SJSA1 (cell line): ENCODE measurements at regions not wholly inside any gene's neighbourhood (a gene's known extent, or its start where the extent isn't known, plus 50 kb on each side); places are given as distances from the start of the nearest gene placed in this dataset.

Experiments
- DNase-seq, 2 experiments: peaks; one replicate each; pipeline ENCODE4 v3.0.0-alpha.2; 2015 to 2020; ENCODE audit warnings: low spot score in 2 of 2, low read depth in 1 of 2
- H3K27ac ChIP-seq: fragments of 250-450 bp; sonication (Bioruptor Pico); 2 replicates; pipeline ENCODE4 v1.5.1; 2020; ENCODE audit warnings: mild to moderate bottlenecking, moderate library complexity
- H3K27me3 ChIP-seq: fragments of 250-450 bp; sonication (Bioruptor Pico); replicated peaks from 2 replicates; pipeline ENCODE4 v1.5.1; 2020; ENCODE audit warnings: mild to moderate bottlenecking, moderate library complexity
- H3K36me3 ChIP-seq: fragments of 250-450 bp; sonication (Bioruptor Pico); 2 replicates; pipeline ENCODE4 v1.5.1; 2020; ENCODE audit warnings: mild to moderate bottlenecking
- H3K4me1 ChIP-seq: fragments of 250-450 bp; sonication (Bioruptor Pico); replicated peaks from 2 replicates; pipeline ENCODE4 v1.6.1; 2021; ENCODE audit warnings: mild to moderate bottlenecking
- H3K4me3 ChIP-seq: fragments of 250-450 bp; sonication (Bioruptor Pico); 2 replicates; pipeline ENCODE4 v1.5.1; 2020; ENCODE audit warnings: mild to moderate bottlenecking
- H3K9me3 ChIP-seq: fragments of 250-450 bp; sonication (Bioruptor Pico); replicated peaks from 2 replicates; pipeline ENCODE4 v1.5.1; 2020; ENCODE audit warnings: mild to moderate bottlenecking

DNA sequence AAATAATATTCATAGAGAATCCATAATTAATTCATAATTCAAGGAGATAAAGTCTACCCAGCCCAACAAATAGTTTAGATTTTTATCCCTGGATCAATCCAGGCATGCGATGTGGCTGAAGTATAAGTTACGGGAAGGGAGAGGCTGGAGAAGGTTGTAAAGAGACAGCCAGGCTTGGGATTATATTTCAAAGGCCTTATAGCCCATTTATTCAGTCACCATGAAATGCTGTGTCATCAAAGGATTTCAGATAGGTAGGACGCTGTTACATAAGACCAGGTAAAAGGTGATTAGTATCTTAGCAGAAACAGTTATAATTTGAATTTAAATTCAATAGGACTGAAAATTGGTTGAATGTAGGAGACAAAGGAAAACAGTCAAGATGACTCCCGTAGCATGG lies 73.0 kb upstream of the NFKB1 start:
- Histone ChIP-seq H3K4me1 (peaks cover 10% of the 10 kb centered on the region), H3K4me3 (no peak overlapping the region), H3K36me3 (no peaks in the 10 kb centered on the region), H3K27ac (no peak overlapping the region; the same call in 1 of the 2 replicates), H3K9me3 (peaks cover 2% of the 10 kb centered on the region), H3K27me3 (no peaks in the 10 kb centered on the region)
- no peak for DNase-seq

DNA sequence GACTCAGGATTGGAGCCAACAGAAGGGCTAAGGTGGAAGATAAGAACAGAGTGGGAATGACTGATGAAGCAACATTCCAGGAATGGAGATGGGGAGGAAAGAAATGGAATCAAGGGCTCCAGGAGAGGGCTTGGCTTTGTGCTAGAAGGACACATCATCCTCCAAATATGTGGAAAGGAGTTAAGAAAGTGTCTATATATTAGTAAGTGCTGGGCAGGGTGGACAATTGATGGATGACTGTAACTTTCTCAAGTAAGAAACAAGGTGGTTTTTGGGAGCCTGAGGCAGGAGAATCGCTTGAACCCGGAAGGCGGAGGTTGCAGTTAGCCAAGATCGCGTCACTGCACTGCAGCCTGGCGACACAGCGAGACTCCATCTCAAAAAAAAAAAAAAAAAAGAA lies 71.6 kb upstream of the NFKB1 start:
- no peaks in the 10 kb centered on the region for H3K27me3 ChIP-seq
- no peak overlapping the region for H3K4me3 ChIP-seq
- H3K4me1 ChIP-seq: peaks cover 10% of the 10 kb centered on the region
- H3K27ac ChIP-seq: peak overlapping the region; percentile 82
- DNase-seq: peak; percentile 82 to 91
- no peaks in the 10 kb centered on the region; the same call in 1 of the 2 replicates for H3K9me3 ChIP-seq
- no peaks in the 10 kb centered on the region for H3K36me3 ChIP-seq

DNA sequence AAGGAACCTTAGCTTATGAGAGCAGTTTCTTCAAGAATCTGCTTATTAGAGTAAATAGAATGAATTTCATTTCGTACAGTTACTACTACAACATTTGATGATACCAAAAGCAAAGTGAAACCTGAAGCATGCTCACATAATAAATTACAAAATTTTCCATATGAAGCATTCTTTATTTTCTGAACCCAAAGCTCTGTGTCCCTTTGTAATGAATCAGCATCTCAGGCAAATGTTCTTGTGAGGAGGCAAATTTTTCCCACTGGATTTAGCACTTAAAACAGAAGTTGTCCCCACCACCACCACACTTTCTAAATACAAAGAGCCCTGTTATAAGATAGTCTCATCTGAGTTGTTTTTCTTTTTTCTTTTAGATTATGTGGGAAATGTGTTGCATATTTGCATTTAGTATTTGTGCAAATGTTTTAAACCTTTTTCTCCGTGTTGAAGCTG lies 70.7 kb upstream of the NFKB1 start:
- peak in 1 of 2 experiments; percentile 56 for DNase-seq
- Histone ChIP-seq H3K4me1 (peaks cover 10% of the 10 kb centered on the region), H3K27ac (peak overlapping the region; percentile 82)

GRCh38 chr4:102431608-102431961 lies 69.6 kb upstream of the NFKB1 start:
- no peak for DNase-seq
- H3K9me3 ChIP-seq: no peaks in the 10 kb centered on the region; the same call in 1 of the 2 replicates
- H3K36me3 ChIP-seq: no peaks in the 10 kb centered on the region
- peak overlapping the region; percentile 82; the same call in 1 of the 2 replicates for H3K27ac ChIP-seq
- no peaks in the 10 kb centered on the region for H3K27me3 ChIP-seq
- H3K4me3 ChIP-seq: peak overlapping the region; percentile 41
- peaks cover 10% of the 10 kb centered on the region for H3K4me1 ChIP-seq

More for the DNA sequence above, 70.7 kb upstream of the NFKB1 start:
- Histone ChIP-seq H3K4me3 (peak overlapping the region; percentile 41), H3K27me3 (no peaks in the 10 kb centered on the region), H3K9me3 (no peaks in the 10 kb centered on the region; the same call in 1 of the 2 replicates), H3K36me3 (no peaks in the 10 kb centered on the region)

GRCh38 chr4:102437111-102437510 lies 64.0 kb upstream of the NFKB1 start:
- Histone ChIP-seq H3K4me1 (peaks cover 26% of the 10 kb centered on the region), H3K9me3 (no peaks in the 10 kb centered on the region), H3K36me3 (no peaks in the 10 kb centered on the region), H3K27me3 (no peaks in the 10 kb centered on the region), H3K27ac (no peak overlapping the region), H3K4me3 (no peak overlapping the region)
- no peak for DNase-seq

DNA sequence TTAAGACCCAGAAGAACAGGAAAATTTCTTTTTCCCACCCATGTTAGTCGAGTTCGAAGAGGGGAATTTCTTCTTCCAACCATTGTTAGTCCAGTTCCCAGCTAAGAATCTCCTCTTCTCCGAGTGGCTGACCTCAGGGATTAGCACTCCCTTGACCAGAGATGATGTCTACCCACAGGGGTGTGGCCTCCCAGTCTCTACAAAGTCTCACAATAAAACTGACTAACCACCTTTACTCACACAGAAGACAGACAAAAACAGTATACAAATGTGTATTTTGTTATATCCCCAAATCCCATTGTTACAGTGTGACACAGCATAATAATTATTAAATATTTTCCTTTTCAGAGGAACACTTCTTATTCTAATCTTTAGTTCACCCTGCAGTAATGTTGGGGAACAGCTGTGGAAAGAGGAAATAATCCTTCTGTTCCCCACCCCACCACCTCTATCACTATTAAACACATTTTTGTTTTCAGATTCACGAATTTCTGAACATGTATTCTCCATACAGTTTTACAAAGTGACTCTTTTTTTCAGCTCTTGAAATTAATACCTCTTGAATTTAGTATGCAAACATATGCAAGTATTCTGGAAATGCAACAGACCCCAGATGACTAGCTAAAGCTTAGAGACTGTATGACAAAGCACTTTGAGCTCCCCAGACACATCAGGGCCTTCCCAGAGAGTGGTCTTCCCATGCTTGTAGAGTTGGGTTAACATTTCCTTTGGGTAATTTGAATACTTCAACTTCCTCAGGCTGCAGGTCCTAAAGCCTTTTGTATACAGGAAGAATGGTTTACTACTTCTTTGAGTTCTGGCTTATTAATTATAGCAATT lies 62.5 kb upstream of the NFKB1 start:
- no peaks in the 10 kb centered on the region for H3K27me3 ChIP-seq
- no peaks in the 10 kb centered on the region for H3K9me3 ChIP-seq
- no peak overlapping the region for H3K4me3 ChIP-seq
- H3K27ac ChIP-seq: peak overlapping the region; percentile 97
- peak; percentile 56 to 61 for DNase-seq
- H3K36me3 ChIP-seq: no peaks in the 10 kb centered on the region
- H3K4me1 ChIP-seq: peaks cover 26% of the 10 kb centered on the region

- peak overlapping the region; percentile 97 for H3K27ac ChIP-seq
- no peaks in the 10 kb centered on the region for H3K27me3 ChIP-seq
- H3K4me3 ChIP-seq: no peak overlapping the region
- peaks cover 26% of the 10 kb centered on the region for H3K4me1 ChIP-seq
- peak; percentile 48 to 91 for DNase-seq
- no peaks in the 10 kb centered on the region for H3K36me3 ChIP-seq
- no peaks in the 10 kb centered on the region for H3K9me3 ChIP-seq
Observed at GRCh38 chr4:102439236-102439614, 61.9 kb upstream of the NFKB1 start.

DNA sequence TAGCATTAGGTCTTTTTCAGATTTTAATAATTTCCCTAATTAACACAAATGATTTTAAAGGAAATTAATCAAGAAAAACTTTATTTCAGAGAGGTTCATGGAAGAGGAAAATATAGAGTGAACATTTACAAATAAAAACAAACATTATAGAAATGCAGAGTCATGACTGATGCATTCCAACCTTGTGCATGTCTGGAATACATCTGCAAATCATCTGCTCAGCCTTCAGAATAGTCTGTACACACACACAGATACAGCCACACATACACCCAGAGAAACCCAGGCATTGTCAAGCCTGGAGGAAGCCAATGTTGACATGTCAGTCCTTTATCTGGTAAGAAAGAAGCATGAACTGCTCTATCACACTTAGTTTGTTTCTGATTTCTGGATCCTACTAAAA lies 61.3 kb upstream of the NFKB1 start:
- peaks cover 26% of the 10 kb centered on the region for H3K4me1 ChIP-seq
- H3K36me3 ChIP-seq: no peaks in the 10 kb centered on the region
- no peak overlapping the region for H3K4me3 ChIP-seq
- peak; percentile 60 to 71 for DNase-seq
- no peaks in the 10 kb centered on the region for H3K27me3 ChIP-seq
- H3K27ac ChIP-seq: peak overlapping the region; percentile 97
- no peaks in the 10 kb centered on the region for H3K9me3 ChIP-seq

- H3K4me3 ChIP-seq: no peak overlapping the region
- no peak for DNase-seq
- no peaks in the 10 kb centered on the region for H3K27me3 ChIP-seq
- peak overlapping the region; percentile 97; the same call in 1 of the 2 replicates for H3K27ac ChIP-seq
- no peaks in the 10 kb centered on the region for H3K9me3 ChIP-seq
- H3K36me3 ChIP-seq: no peaks in the 10 kb centered on the region
- H3K4me1 ChIP-seq: peaks cover 26% of the 10 kb centered on the region
Observed at GRCh38 chr4:102440498-102440897, 60.7 kb upstream of the NFKB1 start.

GRCh38 chr4:102441978-102442911 lies 58.9 kb upstream of the NFKB1 start:
- H3K36me3 ChIP-seq: no peaks in the 10 kb centered on the region
- H3K9me3 ChIP-seq: no peaks in the 10 kb centered on the region

GRCh38 chr4:102444752-102445151 lies 56.4 kb upstream of the NFKB1 start:
- Histone ChIP-seq H3K27ac (no peak overlapping the region), H3K9me3 (no peaks in the 10 kb centered on the region), H3K4me1 (peaks cover 6% of the 10 kb centered on the region), H3K4me3 (no peak overlapping the region), H3K36me3 (no peaks in the 10 kb centered on the region), H3K27me3 (no peaks in the 10 kb centered on the region)
- DNase-seq: no peak

More at GRCh38 chr4:102441978-102442911, 58.9 kb upstream of the NFKB1 start:
- H3K27me3 ChIP-seq: no peaks in the 10 kb centered on the region
- no peak overlapping the region for H3K4me3 ChIP-seq
- H3K27ac ChIP-seq: no peak overlapping the region
- no peak for DNase-seq
- H3K4me1 ChIP-seq: peaks cover 26% of the 10 kb centered on the region

DNA sequence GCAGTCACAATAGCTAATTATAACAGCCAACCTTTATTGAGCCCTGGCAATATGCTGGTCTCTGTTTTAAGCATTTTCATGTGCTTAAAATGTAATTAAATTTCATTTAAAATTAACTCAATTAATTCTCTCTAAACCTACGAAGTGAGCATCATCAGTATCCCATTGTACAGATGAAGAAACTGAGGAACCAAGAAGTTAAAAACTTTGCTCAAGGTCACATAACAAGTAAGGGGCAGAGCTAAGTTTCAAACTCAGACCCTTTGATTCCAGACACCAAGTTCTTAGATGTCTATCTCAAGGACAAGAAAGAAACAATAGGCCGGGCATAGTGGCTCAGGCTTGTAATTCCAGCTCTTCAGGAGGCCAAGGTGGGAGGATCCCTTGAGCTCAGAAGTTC lies 55.9 kb upstream of the NFKB1 start:
- Histone ChIP-seq H3K27ac (no peak overlapping the region), H3K9me3 (no peaks in the 10 kb centered on the region), H3K36me3 (no peaks in the 10 kb centered on the region), H3K4me3 (no peak overlapping the region), H3K4me1 (peaks cover 1% of the 10 kb centered on the region), H3K27me3 (no peaks in the 10 kb centered on the region)
- no peak for DNase-seq

- no peaks in the 10 kb centered on the region for H3K36me3 ChIP-seq
- H3K4me1 ChIP-seq: no peaks in the 10 kb centered on the region
- H3K4me3 ChIP-seq: no peak overlapping the region
- DNase-seq: no peak
- no peaks in the 10 kb centered on the region for H3K9me3 ChIP-seq
- no peaks in the 10 kb centered on the region for H3K27me3 ChIP-seq
- no peak overlapping the region for H3K27ac ChIP-seq
Observed at GRCh38 chr4:102447413-102447812, 53.7 kb upstream of the NFKB1 start.
